Mesothelial cell of epicardium (in vitro differentiated cells): ENCODE measurements at regions not wholly inside any gene's neighbourhood (a gene's known extent, or its start where the extent isn't known, plus 50 kb on each side); places are given as distances from the start of the nearest gene placed in this dataset.

Source experiments
- DNase-seq, 2 experiments: peaks; one replicate each; pipeline ENCODE4 v3.0.0; 2021; ENCODE audit warnings: low spot score in 2 of 2; ENCODE audit not compliant: unreplicated experiment in 2 of 2
- H3K27ac Mint-ChIP-seq: 2 replicates; pipeline ENCODE4 v1.8.0; 2021; ENCODE audit warnings: mixed read lengths
- H3K27me3 Mint-ChIP-seq: 2 replicates; pipeline ENCODE4 v1.8.0; 2021; ENCODE audit warnings: low read depth, mixed read lengths
- H3K36me3 Mint-ChIP-seq: 2 replicates; pipeline ENCODE4 v1.8.0; 2021; ENCODE audit warnings: mixed read lengths
- H3K4me1 Mint-ChIP-seq: 2 replicates; pipeline ENCODE4 v1.8.0; 2021; ENCODE audit warnings: mixed read lengths
- H3K4me3 Mint-ChIP-seq: 2 replicates; pipeline ENCODE4 v1.8.0; 2021; ENCODE audit warnings: mild to moderate bottlenecking, moderate library complexity, mixed read lengths
- H3K9me3 Mint-ChIP-seq: 2 replicates; pipeline ENCODE4 v1.8.0; 2021; ENCODE audit warnings: mixed read lengths
- CTCF ChIP-seq: fragments of 200-600 bp; sonication (generic); IDR thresholded peaks from one replicate; pipeline ENCODE4 v1.5.0; 2021; ENCODE audit warnings: antibody characterized with exemption; ENCODE audit not compliant: unreplicated experiment

- peak in 1 of 2 experiments; percentile 21 for DNase-seq
- Mint-ChIP-seq H3K9me3 (no peaks in the 10 kb centered on the region), H3K27me3 (peaks cover 66% of the 10 kb centered on the region), H3K4me1 (peaks cover 4% of the 10 kb centered on the region), H3K36me3 (no peaks in the 10 kb centered on the region), H3K4me3 (no peak overlapping the region), H3K27ac (no peak overlapping the region)
- TF ChIP-seq CTCF, result no peak
Observed at GRCh38 chr2:881204-881918, 69.3 kb upstream of the SNTG2 start.

DNA sequence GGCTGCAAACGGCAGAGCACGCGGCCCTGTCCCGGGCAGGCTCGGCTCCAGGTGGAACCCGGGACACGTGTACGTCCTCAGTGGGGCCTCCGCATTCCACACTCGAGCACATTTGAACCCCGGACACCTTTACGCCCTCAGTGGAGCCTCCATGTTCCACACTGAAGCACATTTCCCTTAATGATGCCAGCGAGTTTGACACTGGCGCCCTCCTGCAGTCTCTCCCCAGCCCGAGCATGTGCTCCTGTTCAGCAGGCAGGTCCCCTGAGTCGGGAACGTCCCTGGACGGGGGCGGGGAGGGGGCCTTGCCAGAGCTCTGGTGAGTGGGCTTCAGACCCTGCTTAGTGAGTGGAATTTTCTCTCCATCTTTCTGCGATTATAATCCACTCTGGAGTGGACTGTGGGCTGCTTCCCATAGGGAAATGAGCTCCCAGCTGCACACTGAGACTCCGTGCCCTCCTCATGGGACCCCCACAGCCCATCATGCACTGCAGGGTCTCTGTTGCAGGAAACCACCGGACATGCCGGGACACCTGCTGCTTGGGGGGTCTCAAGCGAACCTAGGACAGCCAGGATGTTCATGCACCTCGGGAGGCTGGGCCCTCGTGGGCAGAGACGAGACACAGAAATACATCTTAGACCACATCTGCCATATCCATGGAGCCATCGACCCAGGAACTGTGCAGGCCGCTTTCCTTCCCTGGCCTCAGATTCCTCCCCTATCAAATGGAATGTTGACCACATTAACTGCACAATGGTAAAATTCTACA, 70.3 kb upstream of the SNTG2 start:
- Mint-ChIP-seq H3K36me3 (no peaks in the 10 kb centered on the region), H3K4me3 (no peak overlapping the region), H3K27me3 (peaks cover 66% of the 10 kb centered on the region), H3K27ac (no peak overlapping the region), H3K9me3 (no peaks in the 10 kb centered on the region), H3K4me1 (peaks cover 4% of the 10 kb centered on the region)
- no peak for TF ChIP-seq CTCF
- DNase-seq, result peak in 1 of 2 experiments; percentile 33

DNA sequence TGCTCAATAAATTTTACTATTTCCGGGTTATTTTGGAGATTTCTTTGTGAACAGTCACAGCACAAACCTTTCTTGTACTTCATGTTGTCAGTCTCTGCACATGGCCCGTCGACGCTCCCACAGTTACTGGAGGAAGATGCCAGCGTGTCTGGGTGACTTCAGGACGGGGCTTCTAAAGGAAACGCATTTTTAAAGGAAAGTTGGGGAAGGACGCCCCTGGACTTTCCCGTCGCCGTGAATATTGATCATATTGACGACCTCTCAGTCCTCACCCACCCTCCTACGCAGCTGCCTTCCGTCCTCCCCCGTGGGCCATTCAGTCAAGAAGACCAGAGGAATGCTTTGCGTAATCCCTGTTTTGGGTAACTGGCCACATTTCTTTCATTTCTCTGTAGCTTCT, 71.1 kb upstream of the SNTG2 start:
- no peak for TF ChIP-seq CTCF
- H3K9me3 Mint-ChIP-seq, result no peaks in the 10 kb centered on the region
- no peak overlapping the region for H3K27ac Mint-ChIP-seq
- peaks cover 65% of the 10 kb centered on the region for H3K27me3 Mint-ChIP-seq
- DNase-seq, result no peak
- H3K36me3 Mint-ChIP-seq, result no peaks in the 10 kb centered on the region
- H3K4me3 Mint-ChIP-seq, result no peak overlapping the region
- peaks cover 4% of the 10 kb centered on the region for H3K4me1 Mint-ChIP-seq

DNA sequence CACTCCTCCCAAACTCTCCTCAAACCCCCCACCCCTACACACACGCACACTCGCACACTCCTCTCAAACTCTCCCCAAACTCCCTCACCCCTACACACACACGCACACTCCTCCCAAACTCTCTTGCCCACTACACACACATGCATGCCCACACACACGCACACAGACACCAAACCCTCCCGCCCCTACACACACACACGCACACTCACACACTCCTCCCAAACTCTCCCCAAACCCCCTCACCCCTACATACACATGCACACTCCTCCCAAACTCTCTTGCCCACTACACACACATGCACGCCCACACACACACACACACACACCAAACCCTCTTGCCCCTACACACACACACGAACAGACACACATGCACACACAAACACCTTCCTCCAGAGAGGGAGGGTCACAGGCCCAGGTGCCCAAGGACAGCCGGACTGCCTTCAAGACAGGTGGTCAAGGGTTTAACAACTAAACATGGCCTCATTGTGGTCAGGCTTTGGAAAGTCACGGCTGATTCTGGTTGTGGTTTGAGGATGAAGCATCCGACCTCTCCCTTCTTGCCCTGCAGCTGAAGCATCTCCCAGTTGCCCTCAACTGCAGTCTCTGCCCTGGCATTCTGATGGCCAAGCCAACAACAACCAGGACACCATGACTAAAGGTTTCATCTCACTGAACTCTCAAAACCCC, 72.3 kb upstream of the SNTG2 start:
- TF ChIP-seq CTCF, result no peak
- Mint-ChIP-seq H3K4me1 (peaks cover 3% of the 10 kb centered on the region), H3K4me3 (no peak overlapping the region), H3K9me3 (no peaks in the 10 kb centered on the region), H3K36me3 (no peaks in the 10 kb centered on the region), H3K27ac (no peak overlapping the region), H3K27me3 (peaks cover 60% of the 10 kb centered on the region)
- peak in 1 of 2 experiments; percentile 30 for DNase-seq

GRCh38 chr2:877747-878146, 72.9 kb upstream of the SNTG2 start:
- no peak for TF ChIP-seq CTCF
- no peaks in the 10 kb centered on the region for H3K36me3 Mint-ChIP-seq
- peaks cover 3% of the 10 kb centered on the region for H3K4me1 Mint-ChIP-seq
- DNase-seq, result peak in 1 of 2 experiments; percentile 24
- no peak overlapping the region for H3K4me3 Mint-ChIP-seq
- peaks cover 56% of the 10 kb centered on the region for H3K27me3 Mint-ChIP-seq
- no peak overlapping the region for H3K27ac Mint-ChIP-seq
- H3K9me3 Mint-ChIP-seq, result no peaks in the 10 kb centered on the region
